ENCODE measurements at regions not wholly inside any gene's neighbourhood (a gene's known extent, or its start where the extent isn't known, plus 50 kb on each side); places are given as distances from the start of the nearest gene placed in this dataset.

- no peak for DNase-seq
- Mint-ChIP-seq H3K4me1 (no peaks in the 10 kb centered on the region), H3K36me3 (ENCODE audit: low read depth) (no peaks in the 10 kb centered on the region), H3K27ac (no peak overlapping the region), H3K4me3 (no peak overlapping the region), H3K27me3 (peaks cover 2% of the 10 kb centered on the region), H3K9me3 (peaks cover 4% of the 10 kb centered on the region)
- ChIA-PET CTCF (no interaction called here), POLR2A (no interaction called here)
Observed at GRCh38 chr1:201693890-201694607, 134.9 kb upstream of the IPO9 start.

GRCh38 chr1:201694608-201695335 lies 134.2 kb upstream of the IPO9 start:
- Mint-ChIP-seq H3K36me3 (ENCODE audit: low read depth) (no peaks in the 10 kb centered on the region), H3K4me1 (no peaks in the 10 kb centered on the region), H3K27ac (no peak overlapping the region), H3K9me3 (peaks cover 4% of the 10 kb centered on the region), H3K4me3 (no peak overlapping the region), H3K27me3 (peaks cover 4% of the 10 kb centered on the region)
- POLR2A ChIA-PET: no interaction called here
- DNase-seq: no peak
- CTCF ChIA-PET: no interaction called here

- Mint-ChIP-seq H3K4me1 (no peaks in the 10 kb centered on the region), H3K4me3 (no peak overlapping the region), H3K27ac (no peak overlapping the region), H3K36me3 (ENCODE audit: low read depth) (no peaks in the 10 kb centered on the region), H3K27me3 (peaks cover 4% of the 10 kb centered on the region), H3K9me3 (peaks cover under 1% of the 10 kb centered on the region)
- ChIA-PET CTCF (interaction anchor here (1.0 kb wide), 1 partner anchor 928 kb away, joined by 3 read pairs; no protein-coding TSS in a partner anchor), POLR2A (no interaction called here)
- no peak for DNase-seq
Observed at GRCh38 chr1:201695607-201696006, 133.3 kb upstream of the IPO9 start.

GRCh38 chr1:201696217-201696761 lies 132.7 kb upstream of the IPO9 start:
- CTCF ChIA-PET: interaction anchor here (1.0 kb wide), 1 partner anchor 928 kb away, joined by 3 read pairs; no protein-coding TSS in a partner anchor
- Mint-ChIP-seq H3K4me3 (no peak overlapping the region), H3K4me1 (no peaks in the 10 kb centered on the region), H3K27me3 (peaks cover 4% of the 10 kb centered on the region), H3K36me3 (ENCODE audit: low read depth) (no peaks in the 10 kb centered on the region), H3K27ac (no peak overlapping the region), H3K9me3 (no peaks in the 10 kb centered on the region)
- no peak for DNase-seq
- POLR2A ChIA-PET: no interaction called here

- ChIA-PET POLR2A (no interaction called here), CTCF (no interaction called here)
- no peak for DNase-seq
- Mint-ChIP-seq H3K9me3 (no peaks in the 10 kb centered on the region), H3K4me3 (no peak overlapping the region), H3K36me3 (ENCODE audit: low read depth) (no peaks in the 10 kb centered on the region), H3K27ac (no peak overlapping the region), H3K4me1 (no peaks in the 10 kb centered on the region), H3K27me3 (peaks cover 6% of the 10 kb centered on the region)
Observed at GRCh38 chr1:201697174-201697573, 131.8 kb upstream of the IPO9 start.

GRCh38 chr1:201701831-201702230 lies 127.1 kb upstream of the IPO9 start:
- Mint-ChIP-seq H3K36me3 (ENCODE audit: low read depth) (no peaks in the 10 kb centered on the region), H3K9me3 (no peaks in the 10 kb centered on the region), H3K4me1 (no peaks in the 10 kb centered on the region), H3K27me3 (peaks cover 6% of the 10 kb centered on the region), H3K4me3 (no peak overlapping the region), H3K27ac (no peak overlapping the region)
- ChIA-PET CTCF (interaction anchor here (0.7 kb wide), 1 partner anchor 375 kb away, joined by 3 read pairs; no protein-coding TSS in a partner anchor), POLR2A (no interaction called here)
- no peak for DNase-seq

GRCh38 chr1:201702936-201703335 lies 126.0 kb upstream of the IPO9 start:
- Mint-ChIP-seq H3K9me3 (no peaks in the 10 kb centered on the region), H3K4me3 (no peak overlapping the region), H3K4me1 (no peaks in the 10 kb centered on the region), H3K27me3 (peaks cover 6% of the 10 kb centered on the region), H3K27ac (no peak overlapping the region), H3K36me3 (ENCODE audit: low read depth) (no peaks in the 10 kb centered on the region)
- no peak for DNase-seq
- ChIA-PET POLR2A (no interaction called here), CTCF (interaction anchor here (0.6 to 3.1 kb wide), 5 partner anchors 10 to 144 kb away, joined by 3 to 33 read pairs (median 4); no protein-coding TSS in a partner anchor)

- peak; percentile 68 for DNase-seq
- CTCF ChIA-PET: interaction anchor here (1.0 to 3.1 kb wide), 7 partner anchors 9 to 173 kb away, joined by 3 to 33 read pairs (median 5); no protein-coding TSS in a partner anchor
- POLR2A ChIA-PET: no interaction called here
- peaks cover 4% of the 10 kb centered on the region for H3K27me3 Mint-ChIP-seq
- H3K27ac Mint-ChIP-seq: no peak overlapping the region
- no peaks in the 10 kb centered on the region for H3K36me3 Mint-ChIP-seq (ENCODE audit: low read depth)
- H3K4me3 Mint-ChIP-seq: no peak overlapping the region
- H3K9me3 Mint-ChIP-seq: no peaks in the 10 kb centered on the region
- H3K4me1 Mint-ChIP-seq: no peaks in the 10 kb centered on the region
Observed at GRCh38 chr1:201703621-201704438, 125.1 kb upstream of the IPO9 start.

GRCh38 chr1:201704439-201704792 lies 124.5 kb upstream of the IPO9 start:
- ChIA-PET POLR2A (no interaction called here), CTCF (interaction anchor here (0.9 to 3.1 kb wide), 9 partner anchors 9 to 173 kb away, joined by 3 to 33 read pairs (median 4); no protein-coding TSS in a partner anchor)
- no peak for DNase-seq
- H3K27ac Mint-ChIP-seq: no peak overlapping the region
- no peaks in the 10 kb centered on the region for H3K4me1 Mint-ChIP-seq
- H3K27me3 Mint-ChIP-seq: peaks cover 4% of the 10 kb centered on the region
- H3K9me3 Mint-ChIP-seq: no peaks in the 10 kb centered on the region
- no peak overlapping the region for H3K4me3 Mint-ChIP-seq
- no peaks in the 10 kb centered on the region for H3K36me3 Mint-ChIP-seq (ENCODE audit: low read depth)

- CTCF ChIA-PET: interaction anchor here (1.1 to 3.1 kb wide), 5 partner anchors 144 to 178 kb away, joined by 3 to 33 read pairs (median 6); no protein-coding TSS in a partner anchor
- H3K36me3 Mint-ChIP-seq (ENCODE audit: low read depth): no peaks in the 10 kb centered on the region
- no peak for DNase-seq
- H3K4me1 Mint-ChIP-seq: no peaks in the 10 kb centered on the region
- POLR2A ChIA-PET: no interaction called here
- no peak overlapping the region for H3K27ac Mint-ChIP-seq
- H3K27me3 Mint-ChIP-seq: peaks cover 3% of the 10 kb centered on the region
- H3K4me3 Mint-ChIP-seq: no peak overlapping the region
- no peaks in the 10 kb centered on the region for H3K9me3 Mint-ChIP-seq
Observed at GRCh38 chr1:201705389-201705788, 123.6 kb upstream of the IPO9 start.

- ChIA-PET CTCF (interaction anchor here (1.1 to 4.5 kb wide), 3 partner anchors 88 to 178 kb away, joined by 3 to 50 read pairs (median 33); no protein-coding TSS in a partner anchor), POLR2A (no interaction called here)
- H3K27me3 Mint-ChIP-seq: peaks cover 3% of the 10 kb centered on the region
- no peak for DNase-seq
- H3K36me3 Mint-ChIP-seq (ENCODE audit: low read depth): no peaks in the 10 kb centered on the region
- H3K9me3 Mint-ChIP-seq: no peaks in the 10 kb centered on the region
- H3K4me1 Mint-ChIP-seq: no peaks in the 10 kb centered on the region
- no peak overlapping the region for H3K27ac Mint-ChIP-seq
- no peak overlapping the region for H3K4me3 Mint-ChIP-seq
Observed at GRCh38 chr1:201706109-201706508, 122.8 kb upstream of the IPO9 start.

- H3K4me1 Mint-ChIP-seq: no peaks in the 10 kb centered on the region
- no peak for DNase-seq
- H3K27me3 Mint-ChIP-seq: peaks cover under 1% of the 10 kb centered on the region
- no peaks in the 10 kb centered on the region for H3K9me3 Mint-ChIP-seq
- no peaks in the 10 kb centered on the region for H3K36me3 Mint-ChIP-seq (ENCODE audit: low read depth)
- POLR2A ChIA-PET: no interaction called here
- no peak overlapping the region for H3K27ac Mint-ChIP-seq
- CTCF ChIA-PET: interaction anchor here (1.1 to 4.9 kb wide), 3 partner anchors 84 to 148 kb away, joined by 3 to 50 read pairs (median 30); no protein-coding TSS in a partner anchor
- no peak overlapping the region for H3K4me3 Mint-ChIP-seq
Observed at GRCh38 chr1:201707027-201707426, 121.9 kb upstream of the IPO9 start.
